GM18517 (cell line): ENCODE measurements at regions not wholly inside any gene's neighbourhood (a gene's known extent, or its start where the extent isn't known, plus 50 kb on each side); places are given as distances from the start of the nearest gene placed in this dataset.

ENCODE experiments used
- ATAC-seq: cut with Tn5 transposase; IDR thresholded peaks from one replicate; pipeline ENCODE4 v1.9.1; 2021; ENCODE audit warnings: mild to moderate bottlenecking, moderate library complexity; ENCODE audit not compliant: unreplicated experiment

DNA sequence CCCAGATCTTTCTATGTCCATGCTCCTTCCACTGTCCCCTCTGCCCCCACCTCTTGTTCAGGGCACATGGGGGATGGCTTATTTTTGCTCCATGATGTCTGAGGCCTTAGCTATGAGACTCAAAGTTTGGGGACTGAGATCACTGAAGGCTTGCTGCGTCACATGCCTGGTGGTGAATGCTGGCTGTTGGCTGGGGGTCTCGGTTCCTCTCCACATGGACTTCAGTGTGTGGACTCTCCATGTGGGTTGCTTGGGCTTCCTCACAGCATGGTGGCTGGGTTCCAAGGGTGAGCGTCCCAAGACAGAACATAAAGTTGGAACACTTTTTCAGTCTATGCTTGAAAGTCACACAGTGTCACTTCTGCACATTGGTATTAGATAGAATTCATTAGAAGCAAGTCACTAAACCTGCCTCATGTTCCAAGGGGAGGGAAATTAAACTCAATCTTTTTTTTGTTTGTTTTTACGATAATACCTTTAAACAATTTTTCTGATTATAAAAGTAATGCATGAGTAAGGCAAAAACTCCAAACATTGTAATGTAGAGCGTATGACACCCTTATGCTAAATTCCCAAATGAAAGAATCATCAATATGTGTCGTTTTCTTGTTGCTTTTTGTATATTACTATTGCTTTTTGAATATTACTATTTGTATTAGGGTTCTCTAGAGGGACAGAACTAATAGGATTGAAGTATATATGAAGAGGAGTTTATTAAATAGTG, 111.7 kb downstream of the MYCN start:
- ATAC-seq: no peak

DNA sequence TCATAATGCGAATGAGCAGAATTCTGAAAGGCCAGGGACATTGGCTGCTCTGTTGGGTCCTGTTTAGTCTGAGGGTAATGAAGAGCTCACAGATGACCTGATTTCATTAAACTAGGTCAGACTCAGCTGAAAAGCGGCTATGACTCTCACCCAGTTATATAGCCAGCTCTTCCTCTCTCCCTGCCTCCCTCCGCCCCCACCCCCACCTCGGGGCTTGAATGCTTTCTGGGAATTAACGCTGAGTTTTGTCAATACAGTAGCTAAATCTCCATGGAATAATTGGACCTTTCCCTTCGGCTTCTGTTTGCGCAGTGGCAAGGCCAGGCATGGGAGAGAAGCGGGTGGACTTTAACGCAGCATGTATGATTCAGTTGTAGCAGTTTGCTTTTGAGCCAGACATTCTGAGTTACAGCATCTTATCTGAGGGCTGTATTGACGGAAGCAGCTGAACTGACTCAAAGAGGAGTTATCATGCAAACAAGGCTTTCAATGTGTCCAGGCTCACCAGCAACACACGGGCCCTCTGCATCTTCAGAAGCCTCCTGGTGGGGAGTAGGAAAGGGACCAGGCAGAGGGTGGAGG, 110.6 kb downstream of the MYCN start:
- ATAC-seq: no peak

- no peak for ATAC-seq
Measured at GRCh38 chr2:16050261-16050907, 110.0 kb downstream of the MYCN start.

GRCh38 chr2:16049406-16049805, 109.1 kb downstream of the MYCN start:
- ATAC-seq: no peak

DNA sequence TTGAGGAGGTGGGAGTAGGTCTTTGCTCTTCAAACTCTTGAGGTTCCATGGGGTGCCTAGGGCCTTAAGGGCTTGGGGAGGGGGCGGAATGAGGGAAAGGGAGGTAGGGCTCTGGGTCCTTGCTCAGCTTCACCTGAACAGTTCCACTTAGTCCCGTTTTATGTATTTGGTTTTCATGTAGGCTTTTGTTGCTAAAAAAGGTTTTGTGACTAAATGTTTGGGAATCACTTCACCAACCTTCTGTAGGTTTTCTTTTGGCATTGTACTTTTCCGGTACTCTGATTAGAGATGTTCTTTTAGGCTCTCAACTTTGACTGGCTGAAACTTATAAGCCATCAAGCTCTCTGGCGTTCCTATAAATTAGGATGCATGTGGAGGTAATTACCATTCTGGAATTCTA, 108.1 kb downstream of the MYCN start:
- no peak for ATAC-seq

DNA sequence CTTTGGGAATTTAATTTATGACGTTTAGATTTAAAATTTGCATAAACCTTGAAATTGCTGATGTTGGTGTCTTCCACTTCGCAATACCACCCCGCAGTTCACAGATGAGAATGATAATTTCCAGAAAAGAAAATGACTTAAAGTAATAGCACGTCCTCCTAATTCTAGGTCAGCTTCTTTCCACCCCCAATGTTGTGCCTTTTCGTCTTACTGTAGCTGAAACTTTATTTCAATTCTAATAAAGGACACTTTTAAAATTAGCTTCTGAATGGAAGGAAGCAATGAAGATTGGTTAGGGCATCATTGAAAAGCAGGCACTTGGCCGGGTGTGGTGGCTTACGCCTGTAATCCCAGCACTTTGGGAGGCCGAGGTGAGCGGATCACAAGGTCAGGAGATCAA, 107.4 kb downstream of the MYCN start:
- ATAC-seq: no peak

DNA sequence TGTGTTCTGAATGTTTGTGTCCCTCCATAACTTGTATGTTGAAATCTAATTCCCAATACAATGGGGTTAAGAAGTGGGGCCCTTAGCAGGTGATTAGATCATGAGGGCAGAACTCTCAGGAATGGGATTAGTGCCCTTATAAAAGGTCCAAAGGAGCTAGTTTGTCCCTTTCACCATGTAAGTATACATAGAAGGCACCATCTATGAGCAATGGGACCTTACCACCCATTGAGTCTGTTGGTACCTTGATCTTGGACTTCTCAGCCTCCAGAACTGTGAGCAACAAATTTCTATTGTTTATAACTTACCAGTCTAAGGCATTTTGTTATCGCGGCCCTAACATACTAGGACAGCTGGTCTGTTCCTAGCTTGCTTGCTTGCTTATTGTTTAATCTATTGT, 106.3 kb downstream of the MYCN start:
- ATAC-seq: no peak

- ATAC-seq: no peak
Measured at GRCh38 chr2:16045653-16046352, 105.5 kb downstream of the MYCN start.

GRCh38 chr2:16044946-16045456, 104.7 kb downstream of the MYCN start:
- no peak for ATAC-seq

DNA sequence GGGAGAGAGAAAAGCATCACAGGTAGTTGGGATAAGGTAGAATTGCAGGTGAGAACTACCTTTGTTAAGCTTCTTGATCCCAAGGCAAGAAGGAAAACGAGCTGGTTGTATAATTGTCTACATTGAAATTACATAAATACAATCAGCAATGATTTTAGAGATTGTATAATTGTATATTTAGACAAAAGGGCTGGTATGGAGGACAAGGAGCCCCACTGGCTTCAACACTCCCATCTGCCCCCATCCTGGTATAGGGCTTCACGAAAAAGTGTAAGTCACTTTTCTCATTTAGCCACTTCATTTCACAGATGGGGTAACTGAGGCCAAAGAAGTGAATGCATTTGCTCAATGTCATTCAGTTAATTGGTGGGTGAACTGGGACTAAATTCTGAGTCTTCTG, 103.3 kb downstream of the MYCN start:
- ATAC-seq: no peak

- ATAC-seq: no peak
Measured at GRCh38 chr2:16043192-16043591, 102.8 kb downstream of the MYCN start.

DNA sequence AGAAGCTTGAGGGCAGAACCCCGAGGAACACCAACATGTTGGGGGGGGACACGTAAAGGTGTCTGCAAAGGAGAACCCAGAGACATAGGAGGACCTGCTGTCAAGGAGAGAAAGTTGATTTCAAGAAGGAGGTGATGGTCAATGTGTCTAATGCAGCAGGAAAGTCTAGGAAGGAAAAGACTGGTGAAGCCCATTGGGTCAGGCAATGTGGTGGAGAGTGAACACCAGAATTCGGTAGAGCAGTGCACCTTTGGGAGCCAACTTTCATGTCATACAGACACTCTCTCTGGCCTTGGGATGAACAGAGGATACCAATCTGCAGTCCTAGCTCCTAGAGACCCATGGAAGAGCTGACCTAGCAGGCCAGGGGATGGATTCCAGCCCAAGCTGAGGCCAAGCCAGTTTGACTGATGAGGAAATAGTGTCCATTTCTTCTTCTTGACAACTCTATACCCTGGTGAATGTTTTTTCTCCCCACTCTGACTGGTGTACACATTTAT, 101.9 kb downstream of the MYCN start:
- ATAC-seq: no peak

- no peak for ATAC-seq
Measured at GRCh38 chr2:16040271-16041010, 100.1 kb downstream of the MYCN start.

DNA sequence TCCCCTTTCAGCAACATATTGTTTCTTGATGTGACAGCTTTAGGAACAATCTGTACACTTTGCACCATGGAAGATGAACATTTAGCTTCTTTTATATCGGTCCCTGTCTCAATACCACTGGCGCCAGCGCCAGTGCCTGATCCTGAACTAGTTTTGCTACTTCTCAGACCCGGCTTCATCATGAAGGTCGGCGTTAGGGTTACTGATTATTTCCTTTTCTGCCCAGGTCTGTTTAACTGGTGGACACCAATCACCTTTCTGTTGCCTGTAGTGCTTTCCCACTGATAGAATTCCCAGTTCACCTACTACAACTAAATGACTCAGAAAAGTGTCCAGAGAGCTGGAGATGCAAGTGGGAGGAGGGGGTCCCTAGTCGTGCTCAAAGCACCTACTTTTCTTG, 99.5 kb downstream of the MYCN start:
- ATAC-seq: no peak

DNA sequence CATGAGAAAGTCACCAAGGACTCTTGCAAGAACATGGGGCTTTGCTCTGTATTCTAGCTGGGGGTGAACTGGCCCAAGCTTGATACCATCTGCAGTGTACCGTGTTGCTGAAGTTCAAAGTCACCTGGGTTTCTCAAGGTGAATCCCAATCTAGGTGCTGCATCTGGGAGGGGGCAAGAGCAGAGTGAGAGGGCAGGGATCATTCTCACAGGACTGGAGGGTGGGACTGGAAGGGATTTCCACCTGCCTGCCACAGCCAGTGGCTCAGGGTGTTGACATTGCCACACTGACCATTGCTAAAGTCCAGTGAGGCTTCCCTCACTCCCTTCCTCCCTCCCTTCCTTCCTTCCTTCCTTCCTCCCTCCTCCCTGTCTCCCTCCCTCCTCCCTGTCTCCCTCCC, 98.7 kb downstream of the MYCN start:
- ATAC-seq: no peak

- ATAC-seq: no peak
Measured at GRCh38 chr2:16038621-16039020, 98.3 kb downstream of the MYCN start.

DNA sequence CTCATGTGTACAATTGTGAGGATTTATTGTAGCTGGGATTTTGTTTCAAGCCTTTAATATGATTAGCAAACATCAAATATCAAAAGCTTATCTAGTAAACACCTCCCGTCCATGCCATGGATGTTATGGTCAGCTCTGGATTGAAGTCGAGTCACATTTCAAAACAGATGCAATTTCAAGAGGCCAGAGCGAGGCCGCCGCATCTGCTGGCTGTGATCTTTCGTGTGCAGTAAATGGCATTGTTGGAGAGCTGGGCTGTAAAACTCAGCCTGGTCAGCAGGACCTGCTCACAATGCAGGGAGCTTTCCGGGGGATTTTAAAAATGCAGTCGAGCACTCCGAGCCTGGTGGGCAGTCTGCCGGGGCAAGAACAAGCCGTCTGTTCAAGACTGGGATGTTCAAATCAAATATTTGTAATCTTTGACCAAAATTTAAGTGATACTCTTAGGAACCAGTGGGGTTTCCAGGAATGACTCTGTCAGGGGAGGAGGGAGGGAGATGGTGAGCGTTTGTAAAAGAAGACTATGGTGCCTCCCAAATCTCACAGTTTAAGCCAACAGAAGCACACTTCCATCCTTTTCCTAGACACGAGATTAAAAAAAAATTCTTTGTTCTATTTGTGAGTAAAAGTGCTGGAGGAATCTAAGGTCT, 97.6 kb downstream of the MYCN start:
- no peak for ATAC-seq

GRCh38 chr2:16036951-16037350, 96.6 kb downstream of the MYCN start:
- no peak for ATAC-seq

- no peak for ATAC-seq
Measured at GRCh38 chr2:16035747-16036745, 95.7 kb downstream of the MYCN start.
